SIG-M5 treated with dmso at 0.1 percent for 504 hours (cell line): ENCODE measurements at regions not wholly inside any gene's neighbourhood (a gene's known extent, or its start where the extent isn't known, plus 50 kb on each side); places are given as distances from the start of the nearest gene placed in this dataset.
"Not testable (repeated sequence)": the region's sequence is repeated elsewhere in the genome, so short reads cannot be mapped to it uniquely, and the experiment has no call there.

ENCODE experiments used
- DNase-seq: peaks from one replicate; lab custom pipeline; 2025; ENCODE audit not compliant: unreplicated experiment; lab: John Stamatoyannopoulos, UW

GRCh38 chr5:108602830-108603229, 144.9 kb upstream of the FER start:
- no peak for DNase-seq

GRCh38 chr5:108590799-108591198, 156.9 kb upstream of the FER start:
- no peak for DNase-seq

GRCh38 chr5:108588323-108588722, 159.4 kb upstream of the FER start:
- no peak for DNase-seq

- DNase-seq = no peak
Observed at GRCh38 chr5:108587821-108588220, 159.9 kb upstream of the FER start.

- no peak for DNase-seq
Observed at GRCh38 chr5:108581026-108581425, 166.7 kb upstream of the FER start.

- no peak for DNase-seq
Observed at GRCh38 chr5:108579236-108579635, 168.5 kb upstream of the FER start.

- DNase-seq = no peak
Observed at GRCh38 chr5:108578791-108579190, 168.9 kb upstream of the FER start.

- DNase-seq = no peak
Observed at GRCh38 chr5:108567429-108567828, 180.3 kb upstream of the FER start.

- DNase-seq = no peak
Observed at GRCh38 chr5:108564441-108564840, 182.5 kb upstream of the FBXL17 start.

- DNase-seq = no peak
Observed at GRCh38 chr5:108562205-108562454, 180.2 kb upstream of the FBXL17 start.

- no peak for DNase-seq
Observed at GRCh38 chr5:108561416-108562204, 179.7 kb upstream of the FBXL17 start.

- DNase-seq = no peak
Observed at GRCh38 chr5:108560581-108560980, 178.7 kb upstream of the FBXL17 start.

- no peak for DNase-seq
Observed at GRCh38 chr5:108560166-108560565, 178.3 kb upstream of the FBXL17 start.

GRCh38 chr5:108558840-108559239, 176.9 kb upstream of the FBXL17 start:
- not testable (repeated sequence) for DNase-seq

- not testable (repeated sequence) for DNase-seq
Observed at GRCh38 chr5:108558142-108558541, 176.2 kb upstream of the FBXL17 start.

GRCh38 chr5:108557686-108558085, 175.8 kb upstream of the FBXL17 start:
- no peak for DNase-seq

GRCh38 chr5:108556441-108557145, 174.7 kb upstream of the FBXL17 start:
- DNase-seq = no peak

- no peak for DNase-seq
Observed at GRCh38 chr5:108548684-108549596, 167.0 kb upstream of the FBXL17 start.

- DNase-seq = no peak
Observed at GRCh38 chr5:108546939-108547338, 165.0 kb upstream of the FBXL17 start.

GRCh38 chr5:108545301-108545700, 163.4 kb upstream of the FBXL17 start:
- no peak for DNase-seq

GRCh38 chr5:108543486-108543885, 161.6 kb upstream of the FBXL17 start:
- no peak for DNase-seq

GRCh38 chr5:108541836-108542235, 159.9 kb upstream of the FBXL17 start:
- DNase-seq = no peak
